Esophagus squamous epithelium (tissue), 4 donors: ENCODE measurements at regions not wholly inside any gene's neighbourhood (a gene's known extent, or its start where the extent isn't known, plus 50 kb on each side); places are given as distances from the start of the nearest gene placed in this dataset.

Experiments used
- CTCF ChIP-seq, 6 experiments: fragments of 450-650 bp in 4 of 6; fragments of 200-600 bp in 2 of 6; sonication (generic) in 2 of 6; IDR thresholded peaks; one replicate each; pipeline ENCODE4 v1.5.1; 2016 to 2019; ENCODE audit warnings: antibody characterized with exemption in 6 of 6, mild to moderate bottlenecking in 4 of 6, moderate library complexity in 4 of 6
- POLR2A ChIP-seq, 4 donors: fragments of 450-650 bp; IDR thresholded peaks; one replicate each; pipeline ENCODE4 v1.6.1; 2017; ENCODE audit warnings: antibody characterized with exemption in 4 of 4, mild to moderate bottlenecking in 4 of 4, moderate library complexity in 3 of 4

GRCh38 chr7:9945857-9946256, 1027.8 kb upstream of the PHF14 start:
- TF ChIP-seq CTCF (IDR thresholded peaks at IDR 0.05) (no peak), POLR2A (IDR thresholded peaks at IDR 0.05) (no peak)
